HepG2 (cell line): ENCODE measurements at regions not wholly inside any gene's neighbourhood (a gene's known extent, or its start where the extent isn't known, plus 50 kb on each side); places are given as distances from the start of the nearest gene placed in this dataset.

ENCODE experiments used
- ATAC-seq: fragments of 200-7000 bp; cut with Tn5 transposase; 3 replicates; pipeline ENCODE4 v1.9.1; 2020; ENCODE audit warnings: mild to moderate bottlenecking, moderate library complexity
- BruUV-seq: library from RNA; stranded (reverse); fragments of 400-500 nt; replicated peaks from 2 replicates; lab custom pipeline; 2021; lab: Mats Ljungman, UMichigan
- CTCF ChIA-PET: fragments of 300-600 bp; formaldehyde crosslinking; extraction: SDS; loops from one replicate; lab custom pipeline; 2021; ENCODE audit warnings: low total read pairs, inconsistent platforms, low intra/inter-chr PET ratio; lab: Yijun Ruan, JAX
- POLR2A ChIA-PET: fragments of 350-600 bp; sonication (Branson Sonifier 250); formaldehyde crosslinking; loops from one replicate; lab custom pipeline; 2020; ENCODE audit warnings: antibody characterized with exemption, inconsistent platforms; lab: Yijun Ruan, JAX
- DNase-seq: peaks from one replicate; pipeline ENCODE4 v3.0.0-alpha.2; 2015; ENCODE audit warnings: low spot score
- FAIRE-seq: peaks from 3 replicates; lab custom pipeline; 2011; peaks lifted over from hg19 to GRCh38; lab: Jason Lieb, UNC
- H2AFZ ChIP-seq: one replicate; pipeline ENCODE4 v1.6.1; 2011; ENCODE audit warnings: low read length, inconsistent platforms
- H3K27ac ChIP-seq: fragments of 300-600 bp; 3 replicates; pipeline ENCODE4 v1.8.0; 2011; ENCODE audit warnings: mixed run types, mild to moderate bottlenecking, mixed read lengths, low read length, inconsistent platforms; ENCODE audit not compliant: insufficient read depth; ENCODE audit errors: extremely low read length
- H3K27me3 ChIP-seq, 2 experiments: fragments of 200-600 bp in 1 of 2; 2 replicates in 1 of 2; 3 replicates in 1 of 2; pipeline versions ENCODE4 v1.6.0 to v1.8.0; 2011; ENCODE audit warnings: low read length in 2 of 2, mild to moderate bottlenecking in 2 of 2, moderate library complexity in 2 of 2, inconsistent platforms in 1 of 2; ENCODE audit not compliant: insufficient read depth in 2 of 2, control insufficient read depth in 1 of 2
- H3K36me3 ChIP-seq, 2 experiments: fragments of 200-600 bp in 1 of 2; replicated peaks in 1 of 2; 2 replicates in 1 of 2; 3 replicates in 1 of 2; pipeline versions ENCODE4 v1.5.1 to v1.8.0; 2011; ENCODE audit warnings: low read length in 2 of 2, inconsistent platforms in 1 of 2; ENCODE audit not compliant: insufficient read depth in 2 of 2, control insufficient read depth in 1 of 2
- H3K4me1 ChIP-seq: 2 replicates; pipeline ENCODE4 v1.5.1; 2012; ENCODE audit warnings: low read length, inconsistent platforms; ENCODE audit not compliant: insufficient read depth
- H3K4me2 ChIP-seq: 2 replicates; pipeline ENCODE4 v1.6.0; 2011; ENCODE audit warnings: low read depth, low read length, inconsistent platforms
- H3K4me3 ChIP-seq, 3 experiments: fragments of 200-600 bp in 1 of 3; sonication (generic), shearing (Covaris generic) in 1 of 3; replicated peaks in 1 of 3; 2 replicates each; pipeline ENCODE4 v1.5.1; 2011 to 2016; ENCODE audit warnings: low read length in 3 of 3, inconsistent platforms in 2 of 3, low read depth in 2 of 3, mild to moderate bottlenecking in 2 of 3, control low read depth in 1 of 3, mixed read lengths in 1 of 3; ENCODE audit not compliant: insufficient read depth in 1 of 3
- H3K79me2 ChIP-seq: one replicate; pipeline ENCODE4 v1.6.1; 2011; ENCODE audit warnings: low read length, inconsistent platforms; ENCODE audit not compliant: insufficient read depth
- H3K9ac ChIP-seq: 2 replicates; pipeline ENCODE4 v1.6.0; 2011; ENCODE audit warnings: mild to moderate bottlenecking, low read depth, low read length, inconsistent platforms; ENCODE audit not compliant: insufficient read depth
- H3K9me3 ChIP-seq: 2 replicates; pipeline ENCODE4 v1.5.1; 2012; ENCODE audit warnings: mild to moderate bottlenecking, low read length
- H4K20me1 ChIP-seq: 2 replicates; pipeline ENCODE4 v1.6.0; 2011; ENCODE audit warnings: inconsistent platforms, mild to moderate bottlenecking, low read length, moderate library complexity; ENCODE audit not compliant: insufficient read depth
- AGO1 ChIP-seq: fragments of 200-400 bp; formaldehyde crosslinking; IDR thresholded peaks from 2 replicates; pipeline ENCODE4 v1.6.1; 2017; ENCODE audit warnings: mild to moderate bottlenecking, low read depth, low read length, moderate library complexity; ENCODE audit not compliant: poor library complexity, severe bottlenecking
- CHCHD3 ChIP-seq: sonication (generic); formaldehyde crosslinking; IDR thresholded peaks from 2 replicates; pipeline ENCODE4 v1.8.0; 2022; ENCODE audit warnings: mild to moderate bottlenecking, missing genetic modification reagents, moderate library complexity
- GTF2F1 ChIP-seq: fragments of 150-350 bp; IDR thresholded peaks from 2 replicates; pipeline ENCODE4 v1.6.1; 2014; ENCODE audit warnings: low read length
- KDM5B ChIP-seq: sonication (generic); formaldehyde crosslinking; IDR thresholded peaks from 2 replicates; pipeline ENCODE4 v1.4.0; 2020; ENCODE audit warnings: missing genetic modification reagents, mild to moderate bottlenecking, borderline replicate concordance
- MTERF4 ChIP-seq: sonication (generic); formaldehyde crosslinking; IDR thresholded peaks from 2 replicates; pipeline ENCODE4 v1.8.0; 2023; ENCODE audit warnings: mild to moderate bottlenecking, missing genetic modification reagents
- RARA ChIP-seq: IDR thresholded peaks from 2 replicates; pipeline ENCODE4 v1.6.1; 2016; ENCODE audit warnings: missing genetic modification reagents, missing compliant biosample characterization
- ZNF3 ChIP-seq: IDR thresholded peaks from 2 replicates; pipeline ENCODE4 v1.7.0; 2017; ENCODE audit warnings: inconsistent platforms
- ZNF513 ChIP-seq: sonication (generic); formaldehyde crosslinking; conservative IDR thresholded peaks from 2 replicates; pipeline ENCODE4 v1.5.0; 2020; ENCODE audit warnings: missing genetic modification reagents
- WGBS: methylation state at CpG from one replicate; pipeline ENCODE4 v1.1.6; 2017; ENCODE audit warnings: low lambda C conversion rate; 5-methylcytosine and 5-hydroxymethylcytosine counted together
- in situ Hi-C: cut with HindIII; loops from 2 replicates; pipeline ENCODE4 v1.10.0; 2017; ENCODE audit warnings: low pct_unique_long_range_greater_than_20kb; ENCODE audit not compliant: extremely low pct_ligation_motif_present
- intact Hi-C: fragments of 100-400 bp; cut with micrococcal nuclease; formaldehyde crosslinking; loops from one replicate; pipeline ENCODE4 v1.10.0; 2022; ENCODE audit not compliant: unreplicated experiment
- TF ChIP-seq, protein P1 (sequence below): sonication (generic); formaldehyde crosslinking; IDR thresholded peaks from 2 replicates; pipeline ENCODE4 v1.4.0; 2020; ENCODE audit warnings: missing genetic modification reagents, mild to moderate bottlenecking, borderline replicate concordance

DNA sequence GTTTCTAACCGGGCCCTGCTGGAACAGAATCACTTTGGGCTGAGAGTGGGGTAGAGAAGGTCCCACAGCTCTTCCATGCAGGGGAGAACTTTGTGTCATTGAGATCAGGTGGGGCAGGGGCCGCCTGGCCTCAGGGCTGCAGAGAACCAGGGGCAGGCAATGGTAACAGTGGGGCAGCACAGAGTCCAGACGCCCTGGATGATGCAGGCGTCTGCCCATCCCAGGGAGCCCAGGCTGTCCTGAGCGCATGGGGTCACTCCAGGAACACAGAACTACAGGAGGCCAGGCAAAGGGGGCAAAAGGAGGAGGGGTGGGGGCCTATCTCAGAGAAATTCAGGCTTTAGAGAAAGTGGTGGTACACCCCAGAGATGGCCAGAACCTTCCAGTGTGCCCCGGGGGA, 121.3 kb downstream of the NDUFA10 start (continued):
- TF ChIP-seq, protein P1, sequence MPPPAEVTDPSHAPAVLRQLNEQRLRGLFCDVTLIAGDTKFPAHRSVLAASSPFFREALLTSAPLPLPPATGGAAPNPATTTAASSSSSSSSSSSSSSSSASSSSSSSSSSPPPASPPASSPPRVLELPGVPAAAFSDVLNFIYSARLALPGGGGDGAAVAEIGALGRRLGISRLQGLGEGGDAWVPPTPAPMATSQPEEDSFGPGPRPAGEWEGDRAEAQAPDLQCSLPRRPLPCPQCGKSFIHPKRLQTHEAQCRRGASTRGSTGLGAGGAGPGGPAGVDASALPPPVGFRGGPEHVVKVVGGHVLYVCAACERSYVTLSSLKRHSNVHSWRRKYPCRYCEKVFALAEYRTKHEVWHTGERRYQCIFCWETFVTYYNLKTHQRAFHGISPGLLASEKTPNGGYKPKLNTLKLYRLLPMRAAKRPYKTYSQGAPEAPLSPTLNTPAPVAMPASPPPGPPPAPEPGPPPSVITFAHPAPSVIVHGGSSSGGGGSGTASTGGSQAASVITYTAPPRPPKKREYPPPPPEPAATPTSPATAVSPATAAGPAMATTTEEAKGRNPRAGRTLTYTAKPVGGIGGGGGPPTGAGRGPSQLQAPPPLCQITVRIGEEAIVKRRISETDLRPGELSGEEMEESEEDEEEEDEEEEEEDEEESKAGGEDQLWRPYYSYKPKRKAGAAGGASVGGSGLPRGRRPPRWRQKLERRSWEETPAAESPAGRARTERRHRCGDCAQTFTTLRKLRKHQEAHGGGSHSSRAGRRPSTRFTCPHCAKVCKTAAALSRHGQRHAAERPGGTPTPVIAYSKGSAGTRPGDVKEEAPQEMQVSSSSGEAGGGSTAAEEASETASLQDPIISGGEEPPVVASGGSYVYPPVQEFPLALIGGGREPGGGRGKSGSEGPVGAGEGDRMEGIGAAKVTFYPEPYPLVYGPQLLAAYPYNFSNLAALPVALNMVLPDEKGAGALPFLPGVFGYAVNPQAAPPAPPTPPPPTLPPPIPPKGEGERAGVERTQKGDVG (CRISPR knock-in tag): no peak

GRCh38 chr2:239903210-239903609, 121.9 kb downstream of the NDUFA10 start:
- Histone ChIP-seq H2AFZ (no peak overlapping the region), H3K4me1 (no peaks in the 10 kb centered on the region), H4K20me1 (no peaks in the 10 kb centered on the region), H3K27ac (no peak overlapping the region), H3K9me3 (no peaks in the 10 kb centered on the region), H3K9ac (no peak overlapping the region), H3K4me3 (no peak overlapping the region), H3K4me2 (no peak overlapping the region), H3K36me3 (no peaks in the 10 kb centered on the region), H3K79me2 (no peaks in the 10 kb centered on the region), H3K27me3 (peaks cover 3 to 24% of the 10 kb centered on the region in 2 experiments; a peak in 4 of 5 replicates)
- ATAC-seq (no peak; the same call in 2 of the 3 replicates), FAIRE-seq (no peak), DNase-seq (no peak)
- in situ Hi-C loops (no loop called here), intact Hi-C loops (no loop called here)
- ChIA-PET POLR2A (no interaction called here), CTCF (no interaction called here)
- TF ChIP-seq GTF2F1 (no peak), MTERF4 (CRISPR knock-in tag) (no peak), ZNF3 (no peak), ZNF513 (no peak), CHCHD3 (CRISPR knock-in tag) (no peak), KDM5B (CRISPR knock-in tag) (no peak), AGO1 (no peak), RARA (CRISPR knock-in tag) (no peak)
- 25% methylated on average over 3 of the region's 8 CpGs for WGBS
- no TSS peak for BruUV-seq
